ENCODE measurements at regions not wholly inside any gene's neighbourhood (a gene's known extent, or its start where the extent isn't known, plus 50 kb on each side); places are given as distances from the start of the nearest gene placed in this dataset.

GRCh38 chr4:132540797-132541196 is 608.3 kb upstream of the PCDH10 start:
- Histone ChIP-seq H3K4me1 (ENCODE audit: insufficient read depth, low read length, poor library complexity, severe bottlenecking) (no peaks in the 10 kb centered on the region), H3K4me3 (ENCODE audit: low read length, poor library complexity, severe bottlenecking) (no peak overlapping the region), H3K9ac (ENCODE audit: low read depth, low read length, poor library complexity, severe bottlenecking) (no peak overlapping the region), H3K9me3 (ENCODE audit: insufficient read depth, low read depth, low read length) (peaks cover 6% of the 10 kb centered on the region), H3K36me3 (ENCODE audit: insufficient read depth, low read length) (no peaks in the 10 kb centered on the region), H4K20me1 (ENCODE audit: insufficient read depth, low read length, poor library complexity, severe bottlenecking) (no peaks in the 10 kb centered on the region), H3K79me2 (ENCODE audit: insufficient read depth, low read length) (no peaks in the 10 kb centered on the region), H3K9me2 (replicated peaks; ENCODE audit: low read depth, low read length) (no peaks in the 10 kb centered on the region), H3K4me2 (ENCODE audit: low read depth, low read length, poor library complexity, severe bottlenecking) (no peak overlapping the region), H3K27me3 (ENCODE audit: insufficient read depth, low read length, poor library complexity, severe bottlenecking) (no peaks in the 10 kb centered on the region), H2AFZ (ENCODE audit: low read length) (no peak overlapping the region), H3F3A (ENCODE audit: low read depth) (no peaks in the 10 kb centered on the region)
- no peak for TF ChIP-seq CTCF (conservative IDR thresholded peaks at IDR 0.05; ENCODE audit: low read length)
- no peak for TF ChIP-seq EZH2phosphoT487 (IDR thresholded peaks at IDR 0.05; ENCODE audit: borderline replicate concordance)

GRCh38 chr4:132542228-132542627 is 606.9 kb upstream of the PCDH10 start:
- TF ChIP-seq EZH2phosphoT487 (IDR thresholded peaks at IDR 0.05; ENCODE audit: borderline replicate concordance) (no peak), CTCF (conservative IDR thresholded peaks at IDR 0.05; ENCODE audit: low read length) (no peak)
- Histone ChIP-seq H3K9me2 (replicated peaks; ENCODE audit: low read depth, low read length) (no peaks in the 10 kb centered on the region), H2AFZ (ENCODE audit: low read length) (no peak overlapping the region), H3K9ac (ENCODE audit: low read depth, low read length, poor library complexity, severe bottlenecking) (no peak overlapping the region), H3K4me3 (ENCODE audit: low read length, poor library complexity, severe bottlenecking) (no peak overlapping the region), H3K4me2 (ENCODE audit: low read depth, low read length, poor library complexity, severe bottlenecking) (no peak overlapping the region), H3K27me3 (ENCODE audit: insufficient read depth, low read length, poor library complexity, severe bottlenecking) (no peaks in the 10 kb centered on the region), H3F3A (ENCODE audit: low read depth) (no peaks in the 10 kb centered on the region), H3K36me3 (ENCODE audit: insufficient read depth, low read length) (no peaks in the 10 kb centered on the region), H3K4me1 (ENCODE audit: insufficient read depth, low read length, poor library complexity, severe bottlenecking) (no peaks in the 10 kb centered on the region), H4K20me1 (ENCODE audit: insufficient read depth, low read length, poor library complexity, severe bottlenecking) (no peaks in the 10 kb centered on the region), H3K79me2 (ENCODE audit: insufficient read depth, low read length) (no peaks in the 10 kb centered on the region), H3K9me3 (ENCODE audit: insufficient read depth, low read depth, low read length) (peaks cover 6% of the 10 kb centered on the region)

- Histone ChIP-seq H3K9me3 (ENCODE audit: insufficient read depth, low read depth, low read length) (peaks cover 2% of the 10 kb centered on the region), H3F3A (ENCODE audit: low read depth) (no peaks in the 10 kb centered on the region), H3K27me3 (ENCODE audit: insufficient read depth, low read length, poor library complexity, severe bottlenecking) (no peaks in the 10 kb centered on the region), H3K9me2 (replicated peaks; ENCODE audit: low read depth, low read length) (no peaks in the 10 kb centered on the region), H3K4me2 (ENCODE audit: low read depth, low read length, poor library complexity, severe bottlenecking) (no peak overlapping the region), H3K36me3 (ENCODE audit: insufficient read depth, low read length) (no peaks in the 10 kb centered on the region), H3K79me2 (ENCODE audit: insufficient read depth, low read length) (no peaks in the 10 kb centered on the region), H3K4me1 (ENCODE audit: insufficient read depth, low read length, poor library complexity, severe bottlenecking) (no peaks in the 10 kb centered on the region), H2AFZ (ENCODE audit: low read length) (no peak overlapping the region), H3K9ac (ENCODE audit: low read depth, low read length, poor library complexity, severe bottlenecking) (no peak overlapping the region), H3K4me3 (ENCODE audit: low read length, poor library complexity, severe bottlenecking) (no peak overlapping the region), H4K20me1 (ENCODE audit: insufficient read depth, low read length, poor library complexity, severe bottlenecking) (no peaks in the 10 kb centered on the region)
- TF ChIP-seq CTCF (conservative IDR thresholded peaks at IDR 0.05; ENCODE audit: low read length) (no peak), EZH2phosphoT487 (IDR thresholded peaks at IDR 0.05; ENCODE audit: borderline replicate concordance) (no peak)
Observed at GRCh38 chr4:132548463-132548862, 600.6 kb upstream of the PCDH10 start.

All from Loucy (cell line).